Suppressor macrophage (primary cell): ENCODE measurements at regions not wholly inside any gene's neighbourhood (a gene's known extent, or its start where the extent isn't known, plus 50 kb on each side); places are given as distances from the start of the nearest gene placed in this dataset.

Experiments used
- DNase-seq, 4 experiments: peaks; one replicate each; pipeline ENCODE4 v3.0.0-alpha.2; 2020 to 2022

- DNase-seq = no peak
These were observed 832.6 kb upstream of the ZEB2 start for GRCh38 chr2:145352484-145352883.

DNA sequence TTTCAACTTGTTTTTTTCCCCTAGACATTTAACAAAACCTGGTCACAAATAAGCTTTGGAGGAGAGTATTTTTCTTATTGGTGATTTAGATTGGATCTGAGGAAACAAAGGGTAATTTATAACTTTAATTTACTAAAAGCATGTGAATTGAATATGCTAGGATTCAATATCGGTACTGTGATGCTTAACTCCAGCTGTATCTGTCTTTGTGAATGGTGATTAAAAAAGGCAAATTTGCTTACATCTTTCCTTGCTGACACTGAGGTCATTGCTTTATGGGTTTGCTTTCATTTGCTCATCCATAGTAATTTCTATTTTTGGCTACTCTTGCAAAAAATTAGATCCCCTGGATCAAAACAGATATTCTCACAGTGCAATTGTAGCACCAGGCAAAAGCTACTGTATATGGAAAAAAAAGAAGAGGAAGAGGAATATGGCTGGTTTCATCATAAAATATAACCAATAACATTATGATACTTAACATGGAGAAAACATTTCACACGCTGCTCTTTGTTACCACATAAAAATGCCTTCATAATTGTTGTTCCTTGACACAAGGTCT, 832.0 kb upstream of the ZEB2 start:
- DNase-seq = no peak

DNA sequence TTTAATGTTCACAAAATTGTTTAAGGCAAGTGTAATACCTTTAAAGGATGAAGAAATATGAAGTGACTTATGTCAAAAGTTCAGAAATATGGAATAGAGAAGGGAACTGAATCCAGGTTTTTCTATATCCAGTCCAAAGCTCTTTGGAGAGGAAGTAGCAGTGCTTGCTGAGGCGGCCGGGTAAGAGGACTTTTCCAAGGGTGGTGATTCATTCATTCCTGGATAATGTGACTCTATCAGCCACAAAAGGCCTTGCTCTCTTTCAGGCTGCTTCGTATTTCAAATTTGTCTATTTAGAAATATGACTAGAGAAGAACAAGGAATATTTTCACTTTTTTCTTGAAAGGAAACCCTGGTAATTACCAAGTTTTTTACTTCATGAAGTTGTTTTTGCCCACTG, 830.1 kb upstream of the ZEB2 start:
- peak in 3 of 4 experiments; percentile 17 to 23 (median 22) for DNase-seq

DNA sequence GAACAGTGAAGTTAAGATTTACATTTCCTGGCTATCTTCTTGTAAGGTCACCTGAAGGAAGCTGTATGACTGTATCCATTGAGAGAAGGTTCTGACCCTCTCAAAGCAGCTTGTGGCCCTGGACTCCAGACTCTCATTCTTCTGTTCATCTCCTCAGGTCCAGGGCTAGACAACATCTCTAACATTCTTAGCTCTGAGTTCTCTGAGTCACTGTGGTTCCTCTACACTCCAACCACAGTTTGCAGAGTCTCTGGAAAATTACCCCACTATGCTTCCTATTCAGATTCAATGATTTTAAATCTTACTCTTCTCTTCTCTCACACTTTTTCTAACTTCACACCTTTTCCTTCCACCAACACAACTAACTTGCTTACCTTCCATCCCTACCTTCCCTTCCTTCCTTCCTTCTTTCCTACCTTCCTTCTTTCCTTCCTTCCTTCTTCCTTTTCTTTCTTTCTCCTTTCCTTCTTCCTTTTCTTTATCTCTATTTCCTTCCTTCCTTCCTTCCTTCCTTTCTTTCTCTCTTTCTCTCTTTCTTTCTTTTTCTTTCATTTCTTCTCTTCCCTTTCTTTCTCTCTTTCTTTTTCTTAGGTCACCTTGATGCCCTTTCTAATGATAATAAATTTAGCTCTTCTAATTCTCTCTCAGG, 824.3 kb upstream of the ZEB2 start:
- DNase-seq = no peak

- no peak for DNase-seq
These were observed 823.4 kb upstream of the ZEB2 start for GRCh38 chr2:145343287-145343686.

DNA sequence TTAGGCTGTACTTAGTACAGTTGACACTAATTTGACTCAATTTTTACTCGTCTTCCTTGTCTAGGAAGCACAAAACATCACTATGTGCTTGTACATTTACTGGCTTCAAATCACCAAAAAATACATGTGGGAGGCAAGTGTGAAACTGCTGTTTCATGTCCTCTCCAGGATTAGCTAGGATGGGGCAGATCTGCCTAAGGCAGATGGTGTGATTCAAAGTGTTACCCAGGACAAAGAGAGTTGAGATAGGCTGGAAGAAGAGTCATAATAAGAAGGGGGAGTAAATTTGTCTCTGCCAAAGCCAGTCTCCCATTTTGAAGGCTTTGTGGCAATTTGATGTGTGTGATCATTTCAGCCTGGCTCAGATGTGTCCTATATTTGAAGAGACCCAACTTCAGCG, 821.6 kb upstream of the ZEB2 start:
- DNase-seq = no peak

GRCh38 chr2:145339646-145340045, 819.7 kb upstream of the ZEB2 start:
- DNase-seq = no peak

DNA sequence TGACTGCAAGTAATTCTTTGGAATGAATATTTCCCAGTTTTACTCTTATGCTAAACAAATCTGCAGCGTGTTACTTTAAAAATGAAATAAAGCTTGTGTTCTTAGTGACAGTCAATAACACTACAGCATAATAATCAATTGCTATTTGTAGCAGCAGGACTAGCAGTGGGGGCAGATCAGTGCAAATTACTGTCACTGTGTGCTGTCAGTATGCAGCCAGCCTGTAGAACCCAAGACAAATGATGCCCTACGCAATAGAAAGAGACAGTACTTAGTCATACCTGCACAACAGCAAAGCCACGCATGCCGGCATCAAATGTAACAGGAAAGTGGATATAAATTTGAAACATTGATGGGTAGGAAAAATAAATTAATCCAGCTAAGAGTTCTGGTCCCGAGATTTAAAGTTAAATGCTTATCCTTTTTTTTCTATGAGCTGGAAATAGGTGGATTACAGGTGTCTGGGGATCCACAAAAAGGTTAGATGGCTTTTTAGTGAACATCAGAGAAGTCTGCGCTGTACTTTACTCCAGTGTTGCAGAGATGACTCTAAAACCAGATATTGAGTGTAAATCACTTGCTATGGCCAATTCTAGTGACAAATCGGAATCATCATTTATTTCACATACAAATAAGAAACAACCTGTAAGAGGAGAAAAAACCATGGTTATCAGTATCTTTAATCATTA, 812.4 kb upstream of the ZEB2 start:
- DNase-seq = no peak

DNA sequence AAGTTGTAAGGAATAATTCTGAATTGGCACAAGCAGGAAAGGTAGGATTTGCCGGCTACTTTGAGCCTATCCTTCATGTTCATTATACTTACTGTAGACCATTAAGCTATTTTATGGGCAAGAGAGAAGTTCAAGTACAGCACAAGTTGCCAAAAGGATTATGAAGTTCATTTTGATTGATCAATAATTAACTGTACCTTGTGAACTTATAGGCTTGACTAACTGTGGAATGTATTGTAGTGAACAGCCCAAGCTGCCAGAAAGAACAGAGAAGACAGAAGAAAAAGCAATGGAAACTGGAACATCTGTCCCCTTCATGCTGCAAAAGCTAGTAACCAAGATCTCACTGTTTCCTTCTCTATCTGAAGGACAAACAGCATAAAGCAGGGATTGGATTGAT, 810.1 kb upstream of the ZEB2 start:
- no peak for DNase-seq

GRCh38 chr2:145325485-145325884, 805.6 kb upstream of the ZEB2 start:
- no peak for DNase-seq

GRCh38 chr2:145324748-145325147, 804.8 kb upstream of the ZEB2 start:
- DNase-seq = no peak

- peak in 1 of 4 experiments; percentile 6 for DNase-seq
These were observed 803.6 kb upstream of the ZEB2 start for GRCh38 chr2:145323512-145323911.

GRCh38 chr2:145321344-145321743, 801.4 kb upstream of the ZEB2 start:
- DNase-seq = no peak

DNA sequence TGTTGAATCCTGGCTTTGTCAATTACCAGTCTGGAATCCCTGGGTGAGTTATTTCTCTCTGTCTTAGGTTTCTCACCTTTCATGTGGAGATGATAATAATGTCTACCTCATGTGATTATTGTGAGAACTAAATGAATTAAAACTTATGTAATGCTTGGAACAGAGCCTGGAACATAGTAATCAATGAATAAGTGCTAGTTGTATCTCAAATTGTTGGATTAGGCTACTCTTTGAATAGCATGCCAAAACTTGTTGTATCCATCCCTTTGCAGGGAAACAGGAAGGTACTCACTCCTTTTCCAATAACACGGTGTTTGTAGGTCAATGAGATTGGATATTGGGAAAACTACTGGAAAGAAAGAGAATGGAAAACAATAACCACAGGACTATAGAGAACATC, 796.6 kb upstream of the ZEB2 start:
- DNase-seq = no peak

DNA sequence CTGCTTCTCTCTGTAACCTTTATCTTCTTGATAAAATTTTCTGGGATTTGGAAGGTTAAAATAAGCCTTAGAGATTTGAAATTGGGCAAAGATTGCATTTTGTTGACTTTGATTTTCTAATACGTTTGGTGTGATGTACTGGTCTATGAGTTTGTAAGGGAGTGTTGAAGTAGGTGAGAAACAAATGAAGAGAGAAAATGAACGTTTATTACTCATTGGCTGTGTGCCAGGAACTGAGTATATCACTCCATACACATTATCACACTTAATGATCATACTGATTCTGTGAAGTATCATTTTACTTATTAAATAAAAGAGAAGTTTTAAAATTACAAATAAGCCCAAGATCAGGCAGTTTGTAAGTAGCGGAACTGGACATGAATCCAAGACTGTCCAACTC, 795.1 kb upstream of the ZEB2 start:
- no peak for DNase-seq

DNA sequence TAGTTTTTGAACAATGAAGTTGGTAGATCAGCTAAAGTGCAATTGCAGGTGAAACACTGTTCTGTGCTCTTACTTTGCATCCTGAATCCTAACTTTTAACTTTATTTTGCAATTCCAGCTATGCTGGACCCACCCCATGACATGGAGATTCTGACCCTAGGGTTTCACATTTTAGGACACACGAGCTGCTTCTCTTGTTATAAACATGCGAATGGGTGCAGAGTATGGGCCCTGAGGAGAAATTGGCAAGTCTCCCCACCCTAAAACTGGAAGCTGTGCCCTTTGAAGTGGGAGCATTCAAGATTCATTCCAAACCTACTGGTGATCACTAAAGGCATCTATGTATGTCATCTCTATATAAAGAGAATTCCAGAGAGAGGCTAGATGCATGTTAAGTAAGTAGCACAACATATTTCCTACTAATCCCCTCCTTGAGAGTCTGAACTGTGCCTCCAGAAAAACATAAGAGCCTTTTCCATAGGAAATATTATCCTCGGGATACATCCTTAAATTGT, 794.3 kb upstream of the ZEB2 start:
- no peak for DNase-seq

- DNase-seq = no peak
These were observed 786.0 kb upstream of the ZEB2 start for GRCh38 chr2:145305889-145306288.

DNA sequence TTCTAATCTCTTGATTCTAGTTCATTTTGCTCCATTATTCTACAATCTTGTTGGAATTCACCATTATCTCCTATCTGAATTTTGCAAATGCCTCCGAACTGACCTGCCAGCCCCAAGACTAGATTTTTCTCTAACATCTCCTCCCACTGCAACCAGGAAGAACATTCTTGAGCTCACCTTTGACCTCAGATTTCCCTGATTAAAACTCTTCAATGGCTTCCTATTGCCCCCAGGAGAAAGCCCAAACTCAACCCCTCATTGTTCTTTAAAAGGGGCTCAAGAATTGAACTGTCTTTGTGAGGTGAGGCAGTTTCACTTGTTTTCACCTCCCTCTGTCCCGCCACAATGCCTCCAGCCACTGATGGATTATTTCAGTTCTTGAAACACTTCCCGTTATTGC, 784.6 kb upstream of the ZEB2 start:
- no peak for DNase-seq

DNA sequence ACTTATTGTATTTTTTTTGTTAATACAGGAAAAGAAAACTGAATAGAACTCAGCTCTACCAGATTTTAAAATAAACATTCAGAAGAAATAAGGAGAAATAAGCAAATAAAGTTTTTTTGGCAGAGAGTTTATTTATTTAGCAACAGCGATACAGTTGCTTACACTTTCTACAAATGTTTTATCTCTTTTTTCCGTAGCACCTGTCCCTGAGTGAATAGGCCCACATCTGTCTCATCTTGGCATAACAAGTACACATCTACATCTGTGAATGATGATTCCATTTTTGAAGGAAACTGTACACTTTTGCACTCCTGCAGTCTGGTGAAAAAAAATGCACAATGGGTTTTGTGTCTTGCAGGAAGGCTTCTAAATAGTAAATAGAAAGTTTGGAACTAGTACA, 783.6 kb upstream of the ZEB2 start:
- no peak for DNase-seq

GRCh38 chr2:145302886-145303285, 783.0 kb upstream of the ZEB2 start:
- DNase-seq = no peak

DNA sequence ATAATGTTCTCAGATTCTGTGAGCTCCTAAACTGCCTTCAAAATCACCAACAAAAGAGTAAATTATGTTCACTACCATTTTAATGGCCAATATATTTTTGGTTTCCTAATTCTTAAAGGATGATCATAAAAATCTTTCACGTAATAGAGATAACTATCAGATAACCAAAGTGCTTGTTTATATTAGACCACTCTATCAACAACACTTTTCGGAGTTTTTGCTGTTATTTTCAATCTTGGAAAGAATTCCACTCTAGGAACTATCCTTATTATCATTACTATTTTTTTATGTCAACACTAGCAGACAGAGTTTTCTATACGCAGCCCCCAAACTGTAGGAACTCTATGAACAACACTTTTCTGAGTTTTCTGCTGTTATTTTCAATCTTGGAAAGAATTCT, 782.5 kb upstream of the ZEB2 start:
- DNase-seq = no peak

DNA sequence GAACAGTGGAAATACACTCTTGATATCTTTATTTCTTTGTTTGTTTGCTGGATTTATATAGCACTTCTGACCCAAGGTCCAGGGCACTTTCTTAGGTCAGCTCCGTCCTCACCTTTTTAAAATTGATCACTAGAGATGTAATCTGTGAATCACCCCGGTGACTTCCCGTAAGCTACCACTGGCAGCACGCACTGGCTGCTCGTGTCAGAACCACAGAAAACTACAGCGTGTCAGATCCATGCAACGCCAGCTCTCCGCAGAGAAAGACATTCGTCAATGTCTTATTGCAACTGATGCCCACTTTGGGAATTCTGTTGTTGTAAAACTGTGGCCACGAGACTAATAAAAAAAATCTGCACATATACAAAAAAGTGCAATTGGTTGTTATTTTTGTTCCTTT, 779.4 kb upstream of the ZEB2 start:
- DNase-seq = no peak

GRCh38 chr2:145292166-145292565, 772.2 kb upstream of the ZEB2 start:
- no peak for DNase-seq

DNA sequence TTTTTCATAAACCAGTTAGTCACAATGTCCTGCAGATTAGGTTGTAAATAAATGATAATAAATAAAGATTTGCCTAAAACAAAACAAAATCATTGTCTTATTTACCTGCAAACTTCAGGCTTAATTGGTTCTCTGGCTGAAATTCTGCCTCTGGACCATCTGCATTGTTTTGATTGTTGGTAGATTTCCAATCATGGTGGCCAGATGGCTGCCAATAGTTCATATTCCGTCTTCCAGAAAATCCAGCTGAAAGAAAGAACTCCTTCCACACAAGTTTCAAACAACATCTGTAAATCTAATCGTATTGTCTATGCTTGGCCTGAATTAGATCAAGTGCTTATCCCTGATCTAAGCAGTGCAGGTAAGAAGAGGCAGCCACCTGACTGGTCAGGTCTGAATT, 771.1 kb upstream of the ZEB2 start:
- DNase-seq = no peak
